H1 (cell line): ENCODE measurements at regions not wholly inside any gene's neighbourhood (a gene's known extent, or its start where the extent isn't known, plus 50 kb on each side); places are given as distances from the start of the nearest gene placed in this dataset.

ENCODE experiments used
- CTCF ChIA-PET: fragments of 300-600 bp; sonication (Branson Sonifier 250); formaldehyde crosslinking; loops from one replicate; lab custom pipeline; 2021; ENCODE audit not compliant: partially characterized antibody; lab: Charles Lee
- POLR2A ChIA-PET: fragments of 300-600 bp; sonication (Branson Sonifier 250); formaldehyde crosslinking; loops from one replicate; lab custom pipeline; 2021; ENCODE audit warnings: inconsistent platforms; ENCODE audit not compliant: partially characterized antibody; lab: Charles Lee
- DNase-seq, 2 experiments: peaks; one replicate each; pipeline versions ENCODE4 v3.0.0 to v3.0.0-alpha.2; 2010 to 2022; ENCODE audit warnings: low spot score in 2 of 2, low read depth in 1 of 2, mixed read lengths in 1 of 2
- FAIRE-seq: peaks from 2 replicates; lab custom pipeline; 2011; peaks lifted over from hg19 to GRCh38; lab: Jason Lieb, UNC
- H2AFZ ChIP-seq: 2 replicates; pipeline ENCODE4 v1.8.1; 2012; ENCODE audit warnings: low read length, inconsistent platforms
- H2AK5ac ChIP-seq: 2 replicates; pipeline ENCODE4 v1.6.1; 2013; ENCODE audit warnings: low read depth, low read length
- H2BK120ac ChIP-seq: replicated peaks from 2 replicates; pipeline ENCODE3; 2013; ENCODE audit warnings: low read depth, low read length, inconsistent platforms
- H2BK12ac ChIP-seq: 2 replicates; pipeline ENCODE4 v1.6.1; 2013; ENCODE audit warnings: low read depth, low read length
- H2BK15ac ChIP-seq: 2 replicates; pipeline ENCODE4 v1.6.1; 2013; ENCODE audit warnings: low read length
- H2BK20ac ChIP-seq: 2 replicates; pipeline ENCODE4 v1.6.1; 2013; ENCODE audit warnings: low read length
- H2BK5ac ChIP-seq: 2 replicates; pipeline ENCODE4 v1.6.1; 2013; ENCODE audit warnings: low read depth, low read length
- H3K14ac ChIP-seq: 2 replicates; pipeline ENCODE4 v1.6.1; 2013; ENCODE audit warnings: inconsistent platforms; ENCODE audit not compliant: insufficient read length
- H3K18ac ChIP-seq: 2 replicates; pipeline ENCODE4 v1.6.1; 2013; ENCODE audit warnings: low read length; ENCODE audit errors: extremely low read depth
- H3K23ac ChIP-seq: 2 replicates; pipeline ENCODE4 v1.6.1; 2013; ENCODE audit warnings: inconsistent platforms; ENCODE audit not compliant: insufficient read length
- H3K23me2 ChIP-seq: 2 replicates; pipeline ENCODE4 v1.6.1; 2013; ENCODE audit warnings: low read depth, low read length
- H3K27ac ChIP-seq: 2 replicates; pipeline ENCODE4 v1.6.1; 2011; ENCODE audit warnings: low read depth, low read length, inconsistent platforms
- H3K27me3 ChIP-seq, 4 experiments: replicated peaks in 1 of 4; 1 replicate in 1 of 4; 2 replicates in 3 of 4; pipeline versions ENCODE4 v1.6.1 to v1.8.1; 2011 to 2013; ENCODE audit warnings: low read length in 3 of 4, mild to moderate bottlenecking in 3 of 4, inconsistent platforms in 2 of 4, mixed read lengths in 2 of 4, moderate library complexity in 1 of 4; ENCODE audit not compliant: control insufficient read depth in 3 of 4, insufficient read depth in 3 of 4; ENCODE audit errors: extremely low read depth in 1 of 4
- H3K36me3 ChIP-seq, 4 experiments: 2 replicates each; pipeline versions ENCODE4 v1.6.1 to v1.8.1; 2011 to 2013; ENCODE audit warnings: mild to moderate bottlenecking in 4 of 4, low read length in 3 of 4, moderate library complexity in 2 of 4, control low read depth in 1 of 4, inconsistent platforms in 1 of 4; ENCODE audit not compliant: insufficient read depth in 4 of 4, control insufficient read depth in 2 of 4
- H3K4ac ChIP-seq: replicated peaks from 2 replicates; pipeline ENCODE3; 2013; ENCODE audit warnings: low read length, low read depth, mixed read lengths, inconsistent platforms; ENCODE audit not compliant: insufficient read length
- H3K4me1 ChIP-seq, 4 experiments: replicated peaks in 1 of 4; 1 replicate in 1 of 4; 2 replicates in 3 of 4; pipeline versions ENCODE4 v1.6.1 to v1.8.1; 2011 to 2013; ENCODE audit warnings: low read length in 3 of 4, inconsistent platforms in 2 of 4, mixed read lengths in 1 of 4; ENCODE audit not compliant: insufficient read depth in 4 of 4, control insufficient read depth in 3 of 4
- H3K4me2 ChIP-seq, 2 experiments: 2 replicates each; pipeline versions ENCODE4 v1.6.1 to v1.8.1; 2011 to 2013; ENCODE audit warnings: low read depth in 2 of 2, low read length in 2 of 2, control low read depth in 1 of 2, inconsistent platforms in 1 of 2, mild to moderate bottlenecking in 1 of 2; ENCODE audit not compliant: insufficient read depth in 1 of 2
- H3K4me3 ChIP-seq, 4 experiments: fragments of 200-600, 300-600 bp in 1 of 4; sonication (generic), shearing (Covaris generic), sonication (Bioruptor Twin) in 1 of 4; 2 replicates each; pipeline versions ENCODE4 v1.5.1 to v1.8.1; 2011 to 2016; ENCODE audit warnings: low read length in 4 of 4, low read depth in 3 of 4, control low read depth in 2 of 4, inconsistent platforms in 2 of 4, mild to moderate bottlenecking in 2 of 4, mixed read lengths in 1 of 4, moderate library complexity in 1 of 4; ENCODE audit not compliant: insufficient read depth in 2 of 4; ENCODE audit errors: extremely low read depth in 1 of 4
- H3K56ac ChIP-seq: replicated peaks from 2 replicates; pipeline ENCODE3; 2013; ENCODE audit warnings: low read depth, mild to moderate bottlenecking, mixed read lengths, low read length, inconsistent platforms; ENCODE audit not compliant: insufficient read length
- H3K79me1 ChIP-seq: 2 replicates; pipeline ENCODE4 v1.6.1; 2013; ENCODE audit warnings: low read depth, low read length, control low read depth
- H3K79me2 ChIP-seq, 2 experiments: 2 replicates each; pipeline versions ENCODE4 v1.6.1 to v1.8.1; 2012 to 2013; ENCODE audit warnings: low read length in 2 of 2, mild to moderate bottlenecking in 2 of 2, inconsistent platforms in 1 of 2; ENCODE audit not compliant: insufficient read depth in 2 of 2, control insufficient read depth in 1 of 2
- H3K9ac ChIP-seq, 4 experiments: replicated peaks in 1 of 4; 1 replicate in 1 of 4; 2 replicates in 3 of 4; pipeline versions ENCODE4 v1.6.1 to v1.8.1; 2011 to 2013; ENCODE audit warnings: low read depth in 3 of 4, low read length in 3 of 4, control low read depth in 2 of 4, mild to moderate bottlenecking in 2 of 4, moderate library complexity in 2 of 4, inconsistent platforms in 1 of 4; ENCODE audit errors: extremely low read depth in 1 of 4
- H3K9me3 ChIP-seq, 2 experiments: 2 replicates each; pipeline versions ENCODE4 v1.6.1 to v1.8.1; 2012 to 2013; ENCODE audit warnings: mild to moderate bottlenecking in 2 of 2, moderate library complexity in 2 of 2, control low read depth in 1 of 2, inconsistent platforms in 1 of 2, low read depth in 1 of 2, low read length in 1 of 2, mixed read lengths in 1 of 2; ENCODE audit not compliant: insufficient read depth in 2 of 2
- H4K20me1 ChIP-seq, 2 experiments: replicated peaks in 1 of 2; 2 replicates each; pipeline versions ENCODE3 to v1.8.1; 2011 to 2013; ENCODE audit warnings: inconsistent platforms in 2 of 2, low read length in 2 of 2, mild to moderate bottlenecking in 1 of 2; ENCODE audit not compliant: insufficient read depth in 2 of 2, control insufficient read depth in 1 of 2
- H4K5ac ChIP-seq: 2 replicates; pipeline ENCODE4 v1.6.1; 2013; ENCODE audit warnings: low read length, low read depth, mixed read lengths, inconsistent platforms; ENCODE audit not compliant: insufficient read length
- H4K8ac ChIP-seq: 2 replicates; pipeline ENCODE4 v1.8.0; 2013; ENCODE audit warnings: mild to moderate bottlenecking, moderate library complexity, low read length, inconsistent platforms; ENCODE audit not compliant: insufficient read depth; ENCODE audit errors: extremely low read depth
- H4K91ac ChIP-seq: replicated peaks from 2 replicates; pipeline ENCODE3; 2013; ENCODE audit warnings: low read length, mixed read lengths, inconsistent platforms; ENCODE audit not compliant: insufficient read length
- ASH2L ChIP-seq: fragments of 200-600, 300-600 bp; sonication (generic); IDR thresholded peaks from one replicate; pipeline ENCODE4 v1.7.1; 2017; ENCODE audit warnings: low read length
- BRCA1 ChIP-seq: IDR thresholded peaks from 2 replicates; pipeline ENCODE4 v1.6.1; 2012; ENCODE audit warnings: low read depth, low read length, improper control_type of control experiment
- POU5F1 ChIP-seq: IDR thresholded peaks from 2 replicates; pipeline ENCODE4 v1.6.1; 2011; ENCODE audit warnings: low read depth, mild to moderate bottlenecking, low read length, moderate library complexity
- RAD21 ChIP-seq, 2 experiments: IDR thresholded peaks in 1 of 2; conservative IDR thresholded peaks in 1 of 2; 2 replicates each; pipeline ENCODE4 v1.6.1; 2011; ENCODE audit warnings: low read depth in 2 of 2, low read length in 2 of 2, improper control_type of control experiment in 1 of 2, inconsistent platforms in 1 of 2, mild to moderate bottlenecking in 1 of 2, moderate library complexity in 1 of 2
- RBBP5 ChIP-seq: IDR thresholded peaks from 2 replicates; pipeline ENCODE4 v1.7.1; 2012; ENCODE audit warnings: low read depth, mild to moderate bottlenecking, inconsistent platforms, low read length, moderate library complexity, borderline replicate concordance
- SRF ChIP-seq: IDR thresholded peaks from 2 replicates; pipeline ENCODE4 v1.6.1; 2011; ENCODE audit warnings: mild to moderate bottlenecking, low read depth, low read length, moderate library complexity
- TAF7 ChIP-seq: optimal IDR thresholded peaks from 2 replicates; pipeline ENCODE3; 2011; ENCODE audit warnings: low read depth, mild to moderate bottlenecking, inconsistent platforms, low read length, moderate library complexity, borderline replicate concordance
- TBP ChIP-seq: IDR thresholded peaks from 2 replicates; pipeline ENCODE4 v1.6.1; 2011; ENCODE audit warnings: low read depth, low read length, improper control_type of control experiment
- WGBS, 2 experiments: shearing (Covaris generic) in 1 of 2; methylation state at CpG; one replicate each; pipeline versions ENCODE4 v1.1.6 to v1.1.7; 2013 to 2015; ENCODE audit warnings: low lambda C conversion rate in 2 of 2, mixed read lengths in 2 of 2, inconsistent platforms in 1 of 2, low coverage in 1 of 2, missing lambda C conversion rate in 1 of 2; ENCODE audit not compliant: insufficient replicate concordance in 2 of 2, insufficient coverage in 1 of 2, insufficient read length in 1 of 2; ENCODE audit errors: extremely low coverage in 1 of 2, missing lambda C conversion rate in 1 of 2; 5-methylcytosine and 5-hydroxymethylcytosine counted together
- TF ChIP-seq, protein P1 (sequence below), 3 experiments: IDR thresholded peaks; 1 replicate in 2 of 3; 2 replicates in 1 of 3; pipeline versions ENCODE4 v1.5.1 to v1.6.1; 2011; ENCODE audit warnings: low read length in 3 of 3, mild to moderate bottlenecking in 3 of 3, inconsistent platforms in 2 of 3, low read depth in 1 of 3, moderate library complexity in 1 of 3; ENCODE audit not compliant: insufficient read depth in 1 of 3; ENCODE audit errors: control extremely low read depth in 1 of 3

DNA sequence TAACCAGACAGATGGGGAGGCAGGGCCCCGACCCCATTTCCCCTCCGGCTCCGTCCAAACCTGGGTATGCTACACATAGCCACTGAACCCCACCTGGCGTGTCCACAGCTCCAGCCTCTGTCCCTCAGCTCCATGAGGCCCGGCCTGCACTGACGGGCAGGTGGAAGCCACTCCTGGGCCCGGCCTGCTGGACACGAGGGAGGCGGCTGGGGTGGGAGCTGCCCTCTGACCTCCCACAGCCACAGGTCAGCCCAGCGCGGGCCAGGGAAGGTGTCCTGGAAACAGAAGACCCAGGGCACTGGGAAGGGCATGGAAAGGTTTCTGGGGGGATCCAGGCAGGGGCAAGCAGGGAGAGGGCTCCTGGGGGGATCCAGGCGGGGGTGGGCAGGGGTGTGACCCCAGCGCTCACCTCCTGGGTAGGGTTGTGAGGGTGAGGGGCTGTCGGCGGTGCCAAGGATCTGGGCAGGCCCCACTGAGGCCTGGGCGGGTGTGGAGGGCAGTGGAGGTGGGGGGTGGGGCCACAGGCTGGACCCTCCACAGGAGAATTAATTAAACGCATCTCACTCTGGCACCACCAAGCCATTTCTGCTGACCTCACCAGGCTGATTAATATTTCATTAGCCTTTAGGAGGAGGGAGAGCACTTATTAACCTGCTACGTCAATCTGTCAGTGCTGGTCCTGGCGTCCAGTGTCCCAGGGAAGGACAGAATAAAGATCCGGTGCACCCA is 108.9 kb downstream of the UNCX start:
- H3K27me3 ChIP-seq, result no peaks in the 10 kb centered on the region
- no peak overlapping the region for H2BK120ac ChIP-seq
- TF ChIP-seq, protein P1, sequence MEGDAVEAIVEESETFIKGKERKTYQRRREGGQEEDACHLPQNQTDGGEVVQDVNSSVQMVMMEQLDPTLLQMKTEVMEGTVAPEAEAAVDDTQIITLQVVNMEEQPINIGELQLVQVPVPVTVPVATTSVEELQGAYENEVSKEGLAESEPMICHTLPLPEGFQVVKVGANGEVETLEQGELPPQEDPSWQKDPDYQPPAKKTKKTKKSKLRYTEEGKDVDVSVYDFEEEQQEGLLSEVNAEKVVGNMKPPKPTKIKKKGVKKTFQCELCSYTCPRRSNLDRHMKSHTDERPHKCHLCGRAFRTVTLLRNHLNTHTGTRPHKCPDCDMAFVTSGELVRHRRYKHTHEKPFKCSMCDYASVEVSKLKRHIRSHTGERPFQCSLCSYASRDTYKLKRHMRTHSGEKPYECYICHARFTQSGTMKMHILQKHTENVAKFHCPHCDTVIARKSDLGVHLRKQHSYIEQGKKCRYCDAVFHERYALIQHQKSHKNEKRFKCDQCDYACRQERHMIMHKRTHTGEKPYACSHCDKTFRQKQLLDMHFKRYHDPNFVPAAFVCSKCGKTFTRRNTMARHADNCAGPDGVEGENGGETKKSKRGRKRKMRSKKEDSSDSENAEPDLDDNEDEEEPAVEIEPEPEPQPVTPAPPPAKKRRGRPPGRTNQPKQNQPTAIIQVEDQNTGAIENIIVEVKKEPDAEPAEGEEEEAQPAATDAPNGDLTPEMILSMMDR (IDR thresholded peaks at IDR 0.05; ENCODE audit: control extremely low read depth in 1 of 3, insufficient read depth in 1 of 3, low read depth in 1 of 3, low read length in 3 of 3), result no peak
- TF ChIP-seq RAD21 (IDR thresholded peaks at IDR 0.05 in 1 of 2, conservative IDR thresholded peaks at IDR 0.05 in 1 of 2; ENCODE audit: low read depth in 2 of 2, low read length in 2 of 2), result no peak
- TF ChIP-seq TBP, result no peak
- no peak for TF ChIP-seq BRCA1
- TF ChIP-seq POU5F1, result no peak
- no peak for TF ChIP-seq RBBP5
- TF ChIP-seq ASH2L, result no peak
- TF ChIP-seq TAF7, result no peak
- TF ChIP-seq SRF, result no peak
- no peak overlapping the region for H2BK12ac ChIP-seq
- H4K8ac ChIP-seq, result peak overlapping the region; percentile 51
- H2BK5ac ChIP-seq, result no peak overlapping the region
- no peak overlapping the region for H3K4me2 ChIP-seq
- CTCF ChIA-PET, result interaction anchor here (1.0 kb wide), 2 partner anchors 25 to 164 kb away, joined by 4 to 5 read pairs; no protein-coding TSS in a partner anchor
- no peak overlapping the region for H3K4ac ChIP-seq
- no peak overlapping the region for H3K18ac ChIP-seq
- H3K23ac ChIP-seq, result no peak overlapping the region
- no peak overlapping the region for H2BK15ac ChIP-seq
- H3K36me3 ChIP-seq, result no peaks in the 10 kb centered on the region
- 89% methylated on average over 14 of the region's 20 CpGs; no CpG with 5 or more reads in 1 of the 2 experiments for WGBS, 2 experiments
- no peaks in the 10 kb centered on the region for H3K23me2 ChIP-seq
- no peaks in the 10 kb centered on the region for H3K9me3 ChIP-seq
- no peak overlapping the region for H3K14ac ChIP-seq
- no peak overlapping the region for H4K91ac ChIP-seq
- no peak overlapping the region for H2AFZ ChIP-seq
- no peak overlapping the region for H3K56ac ChIP-seq
- POLR2A ChIA-PET, result no interaction called here
- H3K4me1 ChIP-seq, result no peaks in the 10 kb centered on the region
- no peak for FAIRE-seq
- no peak for DNase-seq
- no peaks in the 10 kb centered on the region for H4K20me1 ChIP-seq
- H4K5ac ChIP-seq, result no peak overlapping the region
- no peak overlapping the region for H3K27ac ChIP-seq
- no peak overlapping the region for H2AK5ac ChIP-seq
- H3K79me1 ChIP-seq, result no peaks in the 10 kb centered on the region
- H3K9ac ChIP-seq, result no peak overlapping the region
- no peak overlapping the region for H2BK20ac ChIP-seq
- no peaks in the 10 kb centered on the region for H3K79me2 ChIP-seq
- no peak overlapping the region for H3K4me3 ChIP-seq
